WI38 (cell line): ENCODE measurements at regions not wholly inside any gene's neighbourhood (a gene's known extent, or its start where the extent isn't known, plus 50 kb on each side); places are given as distances from the start of the nearest gene placed in this dataset.

Experiments
- H3K4me3 ChIP-seq: 2 replicates; pipeline ENCODE4 v1.5.1; 2011; ENCODE audit warnings: low read depth, mild to moderate bottlenecking, control low read depth, low read length
- TF ChIP-seq, protein P1 (sequence below): IDR thresholded peaks from 2 replicates; pipeline ENCODE4 v1.5.1; 2012; ENCODE audit warnings: low read depth, mild to moderate bottlenecking, control low read depth, low read length

DNA sequence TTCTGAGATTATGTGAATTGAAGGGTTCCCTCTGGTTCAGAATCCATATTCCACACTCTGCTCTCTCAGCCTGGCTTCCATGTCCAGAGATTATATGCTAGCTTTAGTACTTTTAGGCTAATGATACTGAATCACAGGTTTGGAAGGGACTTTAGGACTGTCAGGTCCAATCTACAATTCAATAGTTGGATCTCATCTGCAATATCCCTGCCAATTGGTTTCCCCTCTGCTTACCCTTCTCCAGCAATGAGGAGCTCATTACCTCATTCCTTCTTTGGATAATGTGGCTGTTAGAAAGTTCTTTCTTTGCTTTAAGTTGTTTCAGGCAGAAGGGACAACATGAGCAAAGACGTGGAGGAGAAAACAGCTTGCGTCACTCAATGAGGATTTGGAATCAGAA lies 245.3 kb downstream of the PLPP3 start:
- TF ChIP-seq, protein P1, sequence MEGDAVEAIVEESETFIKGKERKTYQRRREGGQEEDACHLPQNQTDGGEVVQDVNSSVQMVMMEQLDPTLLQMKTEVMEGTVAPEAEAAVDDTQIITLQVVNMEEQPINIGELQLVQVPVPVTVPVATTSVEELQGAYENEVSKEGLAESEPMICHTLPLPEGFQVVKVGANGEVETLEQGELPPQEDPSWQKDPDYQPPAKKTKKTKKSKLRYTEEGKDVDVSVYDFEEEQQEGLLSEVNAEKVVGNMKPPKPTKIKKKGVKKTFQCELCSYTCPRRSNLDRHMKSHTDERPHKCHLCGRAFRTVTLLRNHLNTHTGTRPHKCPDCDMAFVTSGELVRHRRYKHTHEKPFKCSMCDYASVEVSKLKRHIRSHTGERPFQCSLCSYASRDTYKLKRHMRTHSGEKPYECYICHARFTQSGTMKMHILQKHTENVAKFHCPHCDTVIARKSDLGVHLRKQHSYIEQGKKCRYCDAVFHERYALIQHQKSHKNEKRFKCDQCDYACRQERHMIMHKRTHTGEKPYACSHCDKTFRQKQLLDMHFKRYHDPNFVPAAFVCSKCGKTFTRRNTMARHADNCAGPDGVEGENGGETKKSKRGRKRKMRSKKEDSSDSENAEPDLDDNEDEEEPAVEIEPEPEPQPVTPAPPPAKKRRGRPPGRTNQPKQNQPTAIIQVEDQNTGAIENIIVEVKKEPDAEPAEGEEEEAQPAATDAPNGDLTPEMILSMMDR, result no peak
- no peak overlapping the region for H3K4me3 ChIP-seq

DNA sequence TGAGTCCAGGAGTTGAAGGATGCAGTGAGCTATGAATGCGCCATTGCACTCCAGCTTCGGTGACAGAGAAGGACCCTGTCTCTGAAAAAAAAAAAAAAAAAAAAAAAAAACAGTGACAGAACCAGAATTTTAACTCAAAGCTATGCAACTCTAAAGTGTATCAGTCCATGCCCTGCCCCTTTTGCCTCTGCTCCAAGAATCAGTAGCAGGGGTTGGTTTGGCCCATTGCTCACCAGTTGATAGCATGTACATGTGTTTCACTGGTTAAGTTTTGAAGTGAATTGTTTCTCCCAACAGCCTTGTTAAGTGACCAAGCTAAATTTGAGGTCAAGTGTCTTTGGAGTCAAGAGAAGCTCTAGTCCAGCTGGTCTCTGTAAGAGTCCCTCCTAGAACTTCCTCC lies 245.9 kb downstream of the PLPP3 start:
- no peak overlapping the region for H3K4me3 ChIP-seq

DNA sequence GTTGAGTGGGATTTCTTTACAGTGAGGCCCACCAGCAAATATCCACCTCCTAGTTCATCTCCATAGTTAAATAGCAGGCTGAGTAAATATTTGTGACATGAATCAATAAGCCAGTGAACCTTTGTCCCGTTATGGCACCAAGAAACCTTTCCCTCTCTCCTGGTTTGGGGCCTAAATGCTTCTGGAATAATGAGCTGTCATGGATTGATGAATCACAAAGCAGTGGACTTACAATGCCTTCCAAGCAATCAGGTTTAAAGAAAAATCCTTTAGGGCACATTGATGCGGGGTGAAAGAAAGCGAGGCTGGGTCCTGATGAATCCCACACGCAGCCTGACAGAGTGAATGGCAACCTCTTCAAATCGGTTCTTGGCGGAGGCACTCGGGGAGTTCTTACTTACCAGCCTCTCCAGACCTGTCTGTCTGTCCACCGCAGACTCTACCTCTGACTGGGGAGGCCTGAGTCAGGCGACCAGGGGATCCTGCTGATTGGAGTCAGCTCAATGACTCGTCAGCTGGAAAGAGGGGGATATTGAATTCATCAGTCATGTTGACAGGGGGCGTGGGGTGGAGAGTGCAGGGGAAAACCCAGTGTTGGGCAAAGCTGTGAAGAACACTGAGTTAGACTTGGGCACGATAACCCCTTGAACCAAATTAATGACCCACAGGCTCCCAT lies 247.3 kb downstream of the PLPP3 start:
- no peak overlapping the region for H3K4me3 ChIP-seq
- TF ChIP-seq, protein P1, result no peak

More for the DNA sequence above, 245.9 kb downstream of the PLPP3 start:
- TF ChIP-seq, protein P1, result no peak

DNA sequence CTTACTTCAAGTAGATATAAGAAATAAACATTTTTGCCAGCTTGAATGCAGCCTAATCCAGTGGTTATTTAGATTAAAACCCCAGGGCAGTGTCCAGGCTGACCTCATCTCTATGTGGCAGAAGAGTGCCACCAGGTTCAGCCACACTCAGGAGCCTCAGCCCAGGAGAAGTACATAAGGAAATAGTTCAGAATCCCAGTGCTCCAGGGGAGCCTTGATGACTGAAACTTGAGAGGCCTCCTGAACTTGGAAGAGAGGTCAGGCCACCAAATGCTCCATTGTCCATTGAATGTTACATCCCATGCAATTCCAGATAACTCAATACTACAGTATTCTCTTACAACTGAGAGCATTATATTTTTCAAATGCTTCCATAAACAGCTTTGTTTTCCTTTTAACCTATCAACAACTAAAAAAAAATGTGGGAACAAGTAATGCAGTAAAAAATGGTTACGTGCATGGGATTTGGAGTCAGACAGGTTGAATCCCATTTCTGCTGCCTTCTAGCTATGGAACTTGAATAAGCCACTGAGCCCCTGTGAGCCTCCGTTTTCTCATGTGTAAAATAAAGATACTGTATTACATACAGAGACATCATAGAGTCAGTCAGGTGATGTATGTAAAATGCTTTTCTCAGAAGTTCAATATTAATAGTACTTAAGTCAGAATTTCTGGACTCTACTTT lies 248.0 kb downstream of the PLPP3 start:
- H3K4me3 ChIP-seq, result no peak overlapping the region
- TF ChIP-seq, protein P1, result no peak

DNA sequence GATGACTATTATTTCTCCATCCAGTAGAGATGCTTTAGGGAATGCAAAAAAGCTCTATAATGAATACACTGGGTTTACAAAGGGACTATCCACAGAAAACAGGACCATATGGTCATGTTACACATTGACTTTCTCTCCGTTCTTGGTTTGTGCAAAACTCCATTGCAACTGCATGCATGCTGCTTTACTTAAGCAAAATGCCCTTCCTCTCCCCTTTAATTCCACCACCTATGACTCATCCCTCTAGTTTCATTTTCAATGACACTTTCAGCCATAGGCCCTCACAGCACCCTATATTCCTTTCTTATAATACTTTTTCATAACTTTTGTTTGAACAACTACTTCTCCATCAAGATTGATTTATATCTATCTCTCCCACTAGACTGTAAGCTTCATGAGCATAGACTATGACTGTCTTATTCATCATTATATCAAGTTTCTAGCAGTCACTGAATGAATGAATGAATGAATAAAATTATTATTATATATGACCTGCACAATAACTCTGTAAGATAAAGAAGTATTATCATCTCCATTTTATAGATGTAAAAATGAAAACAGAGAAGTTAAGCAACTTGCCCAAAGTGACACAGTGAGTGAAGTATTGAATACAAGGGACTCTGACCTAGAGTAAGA lies 248.9 kb downstream of the PLPP3 start:
- no peak overlapping the region for H3K4me3 ChIP-seq
- TF ChIP-seq, protein P1, result no peak

DNA sequence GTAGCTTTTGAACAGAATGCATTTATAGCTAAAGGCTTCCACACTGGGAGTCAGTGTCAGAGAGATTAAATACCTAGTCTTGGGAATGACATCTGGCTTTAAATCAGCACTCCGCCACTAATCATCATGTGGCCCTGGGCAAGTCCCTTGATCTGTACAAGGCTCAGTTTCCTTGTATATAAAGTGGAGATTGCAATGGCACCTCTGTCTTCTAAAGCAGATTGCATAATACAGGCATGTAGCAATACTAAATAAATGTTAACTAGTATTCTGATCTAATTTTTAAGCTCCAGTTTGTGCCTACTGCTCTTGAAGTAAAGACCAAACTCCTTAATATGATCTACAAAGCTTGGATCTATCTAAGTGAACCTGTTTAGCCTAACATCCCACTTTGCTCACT lies 249.4 kb downstream of the PLPP3 start:
- H3K4me3 ChIP-seq, result no peak overlapping the region
- TF ChIP-seq, protein P1, result no peak

DNA sequence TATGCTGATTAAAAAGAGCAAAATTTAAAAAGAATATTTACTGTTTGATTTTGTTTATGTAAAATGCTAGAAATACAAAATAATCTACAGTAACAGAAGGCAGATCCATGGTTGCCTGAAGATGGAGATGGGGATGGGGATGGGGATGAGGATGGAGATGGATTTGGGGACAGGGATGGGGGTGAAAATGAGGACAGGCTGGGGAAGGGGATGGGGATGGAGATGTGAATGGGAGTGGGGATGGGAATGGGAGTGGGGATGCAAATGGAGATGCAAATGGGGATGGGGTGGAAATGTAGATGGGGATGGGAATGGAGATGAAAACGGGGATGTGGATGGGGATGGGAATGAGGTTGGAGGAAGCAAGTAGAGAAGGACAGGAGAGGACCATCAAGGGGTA lies 252.2 kb downstream of the PLPP3 start:
- H3K4me3 ChIP-seq, result no peak overlapping the region
- TF ChIP-seq, protein P1, result no peak
